ENCODE measurements at regions not wholly inside any gene's neighbourhood (a gene's known extent, or its start where the extent isn't known, plus 50 kb on each side); places are given as distances from the start of the nearest gene placed in this dataset.

DNA sequence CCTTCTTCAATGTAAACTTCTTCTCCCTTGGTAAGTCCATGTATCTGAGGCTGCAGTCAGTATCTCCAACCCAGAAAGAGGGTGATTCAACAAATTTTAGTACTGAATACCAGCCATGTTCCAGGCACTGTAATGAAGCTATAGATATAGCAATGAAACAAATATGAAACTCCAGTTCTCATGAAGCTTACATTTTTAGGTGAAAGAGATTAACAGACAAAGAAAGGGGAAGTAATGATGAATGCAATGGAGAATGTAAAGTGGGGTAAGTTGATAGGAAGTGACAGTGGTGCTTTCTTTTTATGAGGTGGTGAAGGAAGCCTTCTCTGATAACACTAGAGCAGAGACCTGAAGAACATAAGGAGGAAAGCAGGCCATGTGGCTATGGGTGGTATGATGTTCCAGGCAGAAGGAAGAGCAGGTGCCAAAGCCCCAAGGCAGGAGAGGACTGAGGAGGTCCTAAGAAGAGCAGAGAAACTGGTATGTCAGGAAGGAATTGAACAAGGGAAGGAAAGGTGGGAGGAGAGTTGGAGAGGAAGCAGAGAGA is 143.6 kb downstream of the TFAP2B start:
- TF ChIP-seq, protein P1, sequence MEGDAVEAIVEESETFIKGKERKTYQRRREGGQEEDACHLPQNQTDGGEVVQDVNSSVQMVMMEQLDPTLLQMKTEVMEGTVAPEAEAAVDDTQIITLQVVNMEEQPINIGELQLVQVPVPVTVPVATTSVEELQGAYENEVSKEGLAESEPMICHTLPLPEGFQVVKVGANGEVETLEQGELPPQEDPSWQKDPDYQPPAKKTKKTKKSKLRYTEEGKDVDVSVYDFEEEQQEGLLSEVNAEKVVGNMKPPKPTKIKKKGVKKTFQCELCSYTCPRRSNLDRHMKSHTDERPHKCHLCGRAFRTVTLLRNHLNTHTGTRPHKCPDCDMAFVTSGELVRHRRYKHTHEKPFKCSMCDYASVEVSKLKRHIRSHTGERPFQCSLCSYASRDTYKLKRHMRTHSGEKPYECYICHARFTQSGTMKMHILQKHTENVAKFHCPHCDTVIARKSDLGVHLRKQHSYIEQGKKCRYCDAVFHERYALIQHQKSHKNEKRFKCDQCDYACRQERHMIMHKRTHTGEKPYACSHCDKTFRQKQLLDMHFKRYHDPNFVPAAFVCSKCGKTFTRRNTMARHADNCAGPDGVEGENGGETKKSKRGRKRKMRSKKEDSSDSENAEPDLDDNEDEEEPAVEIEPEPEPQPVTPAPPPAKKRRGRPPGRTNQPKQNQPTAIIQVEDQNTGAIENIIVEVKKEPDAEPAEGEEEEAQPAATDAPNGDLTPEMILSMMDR (conservative IDR thresholded peaks at IDR 0.05; ENCODE audit: low read depth in 2 of 2), result no peak
- TF ChIP-seq POLR2AphosphoS5 (IDR thresholded peaks at IDR 0.05; ENCODE audit: low read depth) (no peak), EZH2 (IDR thresholded peaks at IDR 0.05; ENCODE audit: low read depth, unreplicated experiment) (no peak), ZNF331 (CRISPR knock-in tag; IDR thresholded peaks at IDR 0.05; ENCODE audit: low read depth) (no peak), ZNF114 (CRISPR knock-in tag; IDR thresholded peaks at IDR 0.05) (no peak), EZH2phosphoT487 (IDR thresholded peaks at IDR 0.05; ENCODE audit: unreplicated experiment) (no peak)
- TF ChIP-seq, protein P2, sequence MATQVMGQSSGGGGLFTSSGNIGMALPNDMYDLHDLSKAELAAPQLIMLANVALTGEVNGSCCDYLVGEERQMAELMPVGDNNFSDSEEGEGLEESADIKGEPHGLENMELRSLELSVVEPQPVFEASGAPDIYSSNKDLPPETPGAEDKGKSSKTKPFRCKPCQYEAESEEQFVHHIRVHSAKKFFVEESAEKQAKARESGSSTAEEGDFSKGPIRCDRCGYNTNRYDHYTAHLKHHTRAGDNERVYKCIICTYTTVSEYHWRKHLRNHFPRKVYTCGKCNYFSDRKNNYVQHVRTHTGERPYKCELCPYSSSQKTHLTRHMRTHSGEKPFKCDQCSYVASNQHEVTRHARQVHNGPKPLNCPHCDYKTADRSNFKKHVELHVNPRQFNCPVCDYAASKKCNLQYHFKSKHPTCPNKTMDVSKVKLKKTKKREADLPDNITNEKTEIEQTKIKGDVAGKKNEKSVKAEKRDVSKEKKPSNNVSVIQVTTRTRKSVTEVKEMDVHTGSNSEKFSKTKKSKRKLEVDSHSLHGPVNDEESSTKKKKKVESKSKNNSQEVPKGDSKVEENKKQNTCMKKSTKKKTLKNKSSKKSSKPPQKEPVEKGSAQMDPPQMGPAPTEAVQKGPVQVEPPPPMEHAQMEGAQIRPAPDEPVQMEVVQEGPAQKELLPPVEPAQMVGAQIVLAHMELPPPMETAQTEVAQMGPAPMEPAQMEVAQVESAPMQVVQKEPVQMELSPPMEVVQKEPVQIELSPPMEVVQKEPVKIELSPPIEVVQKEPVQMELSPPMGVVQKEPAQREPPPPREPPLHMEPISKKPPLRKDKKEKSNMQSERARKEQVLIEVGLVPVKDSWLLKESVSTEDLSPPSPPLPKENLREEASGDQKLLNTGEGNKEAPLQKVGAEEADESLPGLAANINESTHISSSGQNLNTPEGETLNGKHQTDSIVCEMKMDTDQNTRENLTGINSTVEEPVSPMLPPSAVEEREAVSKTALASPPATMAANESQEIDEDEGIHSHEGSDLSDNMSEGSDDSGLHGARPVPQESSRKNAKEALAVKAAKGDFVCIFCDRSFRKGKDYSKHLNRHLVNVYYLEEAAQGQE (IDR thresholded peaks at IDR 0.05; ENCODE audit: unreplicated experiment), result no peak
- TF ChIP-seq, protein P3, sequence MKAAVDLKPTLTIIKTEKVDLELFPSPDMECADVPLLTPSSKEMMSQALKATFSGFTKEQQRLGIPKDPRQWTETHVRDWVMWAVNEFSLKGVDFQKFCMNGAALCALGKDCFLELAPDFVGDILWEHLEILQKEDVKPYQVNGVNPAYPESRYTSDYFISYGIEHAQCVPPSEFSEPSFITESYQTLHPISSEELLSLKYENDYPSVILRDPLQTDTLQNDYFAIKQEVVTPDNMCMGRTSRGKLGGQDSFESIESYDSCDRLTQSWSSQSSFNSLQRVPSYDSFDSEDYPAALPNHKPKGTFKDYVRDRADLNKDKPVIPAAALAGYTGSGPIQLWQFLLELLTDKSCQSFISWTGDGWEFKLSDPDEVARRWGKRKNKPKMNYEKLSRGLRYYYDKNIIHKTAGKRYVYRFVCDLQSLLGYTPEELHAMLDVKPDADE (IDR thresholded peaks at IDR 0.05), result no peak
